HG03442 (cell line): ENCODE measurements at regions not wholly inside any gene's neighbourhood (a gene's known extent, or its start where the extent isn't known, plus 50 kb on each side); places are given as distances from the start of the nearest gene placed in this dataset.
A peak's percentile ranks its signal among the peaks of the same experiment; 100 is the strongest.
"Not testable (repeated sequence)": the region's sequence is repeated elsewhere in the genome, so short reads cannot be mapped to it uniquely, and the experiment has no call there.

Experiments
- ATAC-seq: cut with Tn5 transposase; IDR thresholded peaks from one replicate; pipeline ENCODE4 v1.9.1; 2021; ENCODE audit warnings: mild to moderate bottlenecking, moderate library complexity; ENCODE audit not compliant: unreplicated experiment

DNA sequence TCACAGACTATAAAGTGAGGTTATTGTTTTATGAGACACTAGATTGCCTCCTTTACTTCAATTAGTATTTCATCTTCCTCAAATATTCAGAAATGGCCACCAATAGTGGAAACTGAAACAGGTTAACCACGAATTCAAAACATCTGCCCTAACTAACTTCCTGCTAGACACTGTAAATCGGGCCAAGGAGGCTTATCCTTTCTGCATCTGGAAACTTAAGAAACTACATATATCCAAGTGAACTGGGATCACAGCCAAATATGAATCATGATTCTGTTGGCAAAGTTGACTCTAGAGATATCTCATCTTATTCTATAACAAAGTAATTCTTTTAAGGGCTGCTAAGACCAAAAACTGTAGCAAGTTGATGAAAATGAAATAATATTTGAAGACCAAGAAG is 136.6 kb upstream of the ZC3H15 start:
- no peak for ATAC-seq

DNA sequence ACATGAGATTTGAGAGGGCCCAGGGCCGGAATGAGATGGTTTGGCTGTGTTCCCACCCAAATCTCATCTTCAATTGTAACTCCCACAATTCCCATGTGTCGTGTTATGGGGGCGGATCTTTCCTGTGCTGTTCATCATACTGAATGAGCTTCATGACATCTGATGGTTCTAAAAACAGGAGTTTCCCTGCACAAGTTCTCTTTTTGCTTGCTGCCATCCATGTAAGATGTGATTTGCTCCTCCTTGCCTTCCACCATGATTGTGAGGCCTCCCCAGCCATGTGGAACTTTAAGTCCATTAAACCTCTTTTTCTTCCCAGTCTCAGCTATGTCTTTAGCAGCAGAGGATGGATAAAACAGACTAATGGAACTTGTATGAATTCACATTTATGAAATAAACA is 131.9 kb upstream of the ZC3H15 start:
- not testable (repeated sequence) for ATAC-seq

DNA sequence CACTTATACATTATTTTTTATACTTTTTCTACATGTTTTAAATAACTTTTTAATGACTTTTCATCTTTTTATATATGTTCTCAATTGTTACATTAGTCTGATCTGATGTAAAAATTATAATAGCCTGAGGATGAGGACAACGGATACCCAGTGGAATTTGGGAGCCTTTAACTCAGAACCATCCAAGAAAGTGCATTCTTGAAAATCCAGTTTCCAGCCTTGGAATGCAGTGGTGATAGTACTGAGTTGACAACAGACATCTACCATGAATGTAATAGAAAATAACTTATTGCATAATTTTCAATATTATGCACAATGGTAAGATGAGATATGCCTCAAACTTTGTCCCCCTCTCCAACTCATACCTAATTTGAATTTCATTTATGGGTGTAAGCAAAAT is 120.7 kb upstream of the ZC3H15 start:
- ATAC-seq: no peak

DNA sequence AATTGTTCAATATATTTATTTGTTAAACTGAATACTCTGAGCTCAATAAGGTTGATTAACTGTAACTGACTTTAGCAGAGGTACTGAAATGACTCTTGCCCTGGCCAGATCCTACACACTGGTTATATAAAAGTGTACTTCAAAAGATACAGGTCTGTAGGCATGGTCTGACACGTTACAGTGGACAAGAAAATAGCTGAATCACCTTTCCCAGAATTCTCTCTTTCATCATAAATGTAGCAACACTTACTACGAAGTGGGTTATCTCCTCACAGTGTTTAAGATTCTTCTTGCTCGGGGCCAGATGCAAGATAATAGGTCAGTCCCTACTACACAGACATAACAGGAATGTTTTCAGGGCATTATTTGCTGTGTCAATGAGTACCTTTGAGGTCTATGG is 107.0 kb upstream of the ZC3H15 start:
- ATAC-seq: no peak

DNA sequence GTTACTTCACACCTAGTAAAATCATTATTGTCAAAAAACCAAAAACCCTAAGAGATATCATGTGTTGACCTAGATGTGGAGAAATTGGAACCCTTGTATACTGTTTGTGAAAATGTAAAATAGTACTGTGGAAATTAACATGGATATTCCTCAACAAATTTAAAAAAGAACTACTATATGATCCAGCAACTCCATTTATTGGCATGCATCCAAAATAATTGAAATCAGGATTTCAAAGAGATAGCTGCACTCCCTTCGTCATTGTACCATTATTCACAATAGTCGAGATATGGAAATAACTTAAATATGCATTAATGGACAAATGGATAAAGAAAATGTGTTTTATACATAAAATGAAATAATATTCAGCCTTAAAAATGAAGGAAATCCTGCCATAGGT is 105.3 kb upstream of the ZC3H15 start:
- no peak for ATAC-seq

DNA sequence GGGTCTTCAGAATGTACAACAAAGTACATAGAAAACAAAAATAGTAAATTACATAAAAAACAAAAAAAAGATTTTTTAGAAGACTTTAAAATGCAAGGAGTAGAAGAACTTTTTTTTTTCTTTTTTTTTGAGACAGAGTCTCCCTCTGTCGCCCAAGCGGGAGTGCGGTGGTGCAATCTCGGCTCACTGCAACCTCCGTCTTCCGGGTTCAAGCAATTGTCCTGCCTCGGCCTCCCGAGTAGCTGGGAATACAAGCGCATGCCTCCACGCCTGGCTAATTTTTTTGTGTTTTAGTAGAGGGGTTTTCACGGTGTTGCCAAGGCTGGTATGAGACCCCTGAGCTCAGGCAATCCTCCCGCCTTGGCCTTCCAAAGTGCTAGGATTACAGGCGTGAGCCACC is 104.5 kb upstream of the ZC3H15 start:
- ATAC-seq: no peak

DNA sequence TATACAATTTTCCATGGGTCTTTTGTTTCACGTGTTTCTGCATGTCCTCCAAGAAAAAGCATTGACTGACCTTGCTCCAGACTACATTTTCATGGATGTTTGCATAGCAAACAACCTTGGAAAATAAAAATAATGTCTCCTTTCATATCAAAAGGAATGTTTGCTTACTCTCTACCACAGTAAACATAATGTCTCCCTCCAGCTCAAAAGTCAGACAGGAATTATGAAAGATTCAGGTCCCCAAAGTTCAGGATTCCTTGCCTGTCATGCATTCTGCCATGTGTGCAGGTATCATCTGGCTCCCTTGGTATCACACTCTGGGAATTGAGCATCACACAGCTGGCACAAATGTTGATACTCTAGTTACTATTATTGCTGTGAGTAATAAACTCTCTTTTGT is 103.1 kb upstream of the ZC3H15 start:
- no peak for ATAC-seq

DNA sequence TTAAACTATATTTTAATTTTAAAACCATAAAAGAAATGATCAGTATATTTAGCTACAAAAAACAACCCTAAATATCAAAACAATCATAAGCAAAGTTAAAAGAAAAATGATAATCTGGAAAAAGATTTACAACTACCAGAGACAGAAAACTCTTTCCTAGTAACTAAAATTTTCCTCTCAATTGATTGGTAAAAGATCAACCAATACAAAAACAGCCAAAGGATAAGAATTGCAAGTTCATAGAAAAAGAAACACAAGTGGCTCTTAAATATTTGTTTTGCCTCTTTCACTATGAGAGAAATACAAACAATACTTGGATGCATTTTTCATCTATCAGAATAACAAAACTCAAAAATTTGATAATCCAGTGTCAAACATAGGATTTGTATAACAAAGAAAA is 101.8 kb upstream of the ZC3H15 start:
- no peak for ATAC-seq

DNA sequence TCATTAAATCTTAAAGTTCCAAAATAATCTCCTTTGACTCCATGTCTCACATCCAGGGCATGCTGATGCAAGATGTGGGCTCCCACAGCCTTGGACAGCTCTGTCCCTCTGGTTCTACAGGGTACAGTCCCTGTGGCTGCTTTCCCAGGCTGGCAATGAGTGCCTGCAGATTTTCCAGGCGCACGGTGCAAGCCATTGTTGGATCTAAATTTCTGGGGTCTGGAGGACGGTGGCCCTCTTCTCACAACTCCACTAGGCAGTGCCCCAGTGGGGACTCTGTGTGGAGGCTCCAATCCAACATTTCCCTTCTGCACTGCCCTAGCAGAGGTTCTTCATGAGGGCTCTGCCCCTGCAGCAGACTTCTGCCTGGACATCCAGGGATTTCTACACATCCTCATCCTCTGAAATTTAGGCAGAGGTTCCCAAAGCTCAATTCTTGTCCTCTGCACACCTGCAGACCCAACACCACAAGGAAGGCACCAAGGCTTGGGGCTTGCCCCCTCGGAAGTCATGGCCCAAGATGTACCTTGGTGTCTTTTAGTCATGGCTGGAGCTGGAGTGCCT is 100.3 kb upstream of the ZC3H15 start:
- not testable (repeated sequence) for ATAC-seq

DNA sequence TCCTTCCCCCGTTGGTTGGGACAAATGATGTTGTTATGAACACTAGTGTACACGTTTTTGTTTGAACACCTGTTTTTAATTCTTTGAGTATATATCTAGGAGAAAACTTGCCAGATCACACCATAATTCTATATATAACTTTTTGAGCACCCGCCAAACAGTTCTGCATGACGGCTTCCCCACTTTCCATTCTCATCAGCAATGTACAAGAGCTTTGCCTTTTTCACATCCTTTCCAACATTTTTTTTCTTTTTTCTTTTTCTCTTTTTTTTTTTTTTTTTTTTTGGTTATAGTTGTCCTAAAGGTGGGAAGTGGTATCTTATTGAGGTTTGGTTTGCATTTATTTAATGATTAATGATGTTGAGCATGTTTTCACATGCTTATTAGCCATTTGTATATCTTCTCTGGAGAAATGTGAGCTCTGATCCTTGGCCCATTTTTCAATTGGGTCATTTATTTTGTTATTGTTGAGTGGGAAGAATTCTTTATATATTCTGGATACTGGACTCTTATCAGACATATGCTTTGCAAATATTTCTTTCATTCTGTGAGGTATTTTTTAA is 86.9 kb upstream of the ZC3H15 start:
- peak; percentile 77 for ATAC-seq

DNA sequence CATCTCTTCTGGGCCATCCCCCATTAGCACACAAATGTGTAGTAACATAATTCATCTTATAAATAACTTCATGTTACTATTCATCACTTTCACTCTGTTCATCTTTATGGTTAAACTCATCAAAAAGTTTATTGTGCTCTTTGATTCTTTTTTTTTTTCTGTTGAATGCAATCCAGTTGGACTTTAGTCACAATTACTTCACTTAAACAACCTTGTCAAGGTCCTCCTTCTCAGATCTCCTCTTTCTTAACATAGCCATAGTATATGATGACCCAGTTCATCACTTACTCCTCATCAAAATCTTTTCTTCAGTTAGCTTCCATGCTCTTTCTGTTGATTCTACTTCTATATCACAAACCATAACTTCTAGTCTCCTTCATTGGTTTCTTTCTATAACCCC is 80.2 kb upstream of the ZC3H15 start:
- no peak for ATAC-seq

DNA sequence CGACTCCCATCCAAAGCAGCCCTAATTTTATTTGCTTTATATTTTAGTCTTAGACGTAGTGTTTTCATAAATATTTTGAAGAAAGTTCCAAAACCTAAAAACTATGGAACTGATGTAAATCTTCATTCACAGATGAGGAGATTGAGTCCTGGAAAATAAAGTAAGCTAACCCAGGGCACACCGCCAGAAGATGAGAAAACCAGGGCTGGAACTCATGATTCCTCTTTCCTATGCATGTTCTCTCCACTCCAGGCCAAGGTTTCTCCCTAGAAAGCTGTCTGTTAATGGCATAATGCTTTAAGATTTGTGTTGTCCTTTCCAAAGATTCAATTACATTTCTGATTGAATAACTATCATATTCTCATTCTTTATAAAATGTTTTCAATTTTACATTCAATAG is 78.4 kb upstream of the ZC3H15 start:
- ATAC-seq: no peak

DNA sequence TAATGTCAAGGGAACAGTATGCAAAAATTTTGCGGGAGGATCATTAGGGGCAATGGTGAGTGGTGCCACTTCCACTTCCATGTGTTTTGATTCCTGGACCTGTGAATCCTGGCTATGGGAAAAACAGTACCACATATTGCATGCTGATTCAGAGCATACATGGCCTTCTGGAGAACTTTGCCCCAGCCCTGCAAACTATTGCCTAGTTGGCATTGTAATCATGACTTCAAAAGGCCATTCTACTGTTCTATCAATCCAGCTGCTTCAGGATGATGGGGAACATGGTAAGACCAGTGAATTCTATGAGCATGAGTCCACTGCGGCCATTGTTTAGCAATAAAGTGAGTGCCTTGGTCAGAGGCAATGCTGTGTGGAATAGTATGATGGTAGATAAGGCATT is 75.3 kb upstream of the ZC3H15 start:
- ATAC-seq: no peak

DNA sequence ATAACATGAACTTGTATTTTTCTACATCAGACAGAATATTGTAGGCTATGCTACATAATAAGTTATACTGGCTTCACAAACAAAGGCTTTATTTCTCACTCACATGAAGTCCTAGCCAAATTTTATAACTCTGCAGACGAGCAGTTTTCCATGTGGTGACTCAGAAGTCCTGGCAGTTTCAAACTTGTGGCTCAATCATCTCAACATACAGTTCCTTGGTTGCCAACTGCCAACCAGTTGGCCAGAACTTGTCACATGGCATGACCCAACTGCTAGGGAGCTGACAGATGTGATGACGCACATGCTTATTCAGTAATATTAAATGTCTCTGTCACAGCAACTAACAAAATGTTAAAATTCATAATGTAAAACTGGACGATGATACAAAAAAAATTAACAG is 63.8 kb upstream of the ZC3H15 start:
- no peak for ATAC-seq

DNA sequence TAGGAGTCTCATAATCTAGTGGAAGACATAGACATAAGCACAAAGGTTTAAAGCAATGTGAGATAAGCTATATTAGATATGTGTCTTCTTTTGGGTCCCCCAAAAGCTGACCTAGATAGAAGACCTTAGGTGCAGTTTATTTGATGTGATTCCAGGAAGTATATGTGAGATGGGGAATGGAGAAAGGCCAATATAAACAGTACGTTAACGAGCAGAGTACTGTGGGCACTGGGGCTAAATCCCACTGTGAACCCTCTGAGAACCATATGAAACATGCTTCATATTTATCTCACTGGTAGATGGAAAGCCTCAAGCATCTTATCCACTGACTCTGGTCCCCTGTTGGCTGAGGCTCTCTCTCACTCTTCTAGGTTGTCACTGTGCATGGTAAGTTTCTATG is 62.6 kb upstream of the ZC3H15 start:
- no peak for ATAC-seq

DNA sequence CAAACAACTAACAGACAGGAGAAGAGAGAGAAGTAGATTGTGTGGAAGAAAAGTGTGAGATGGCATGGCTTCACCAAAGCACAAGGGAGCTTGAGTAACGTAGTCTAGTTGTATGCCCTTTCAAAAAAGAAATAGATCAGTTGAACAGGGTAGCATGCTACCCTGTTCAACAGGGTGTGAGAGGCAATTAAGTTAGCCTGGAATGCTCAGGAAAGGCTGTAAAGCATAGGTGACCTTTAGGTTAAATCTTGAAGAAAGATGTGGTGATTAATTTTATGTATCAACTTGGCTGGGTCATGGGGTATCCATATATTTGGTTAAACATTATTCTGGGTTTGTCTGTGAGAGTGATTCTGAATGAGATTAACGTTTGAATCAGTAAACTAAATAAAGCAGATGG is 61.8 kb upstream of the ZC3H15 start:
- no peak for ATAC-seq

DNA sequence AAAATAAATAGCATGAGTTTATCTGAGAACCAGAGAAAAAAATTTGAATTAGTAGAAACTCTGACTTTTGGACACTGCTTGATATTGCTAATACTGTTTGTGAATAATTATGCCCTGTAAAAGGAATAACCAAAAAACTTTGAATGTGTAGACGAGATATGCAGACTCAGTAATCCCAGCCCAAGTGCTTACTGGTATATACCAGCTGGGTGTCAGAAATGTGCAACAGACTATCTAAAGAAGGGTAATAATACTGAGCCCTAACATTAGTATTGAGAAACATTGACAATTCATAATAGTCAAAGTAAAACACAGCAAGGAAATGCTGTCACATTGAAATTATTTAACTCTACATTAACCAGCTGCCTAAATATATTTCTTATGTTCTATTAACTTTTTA is 60.5 kb upstream of the ZC3H15 start:
- no peak for ATAC-seq

DNA sequence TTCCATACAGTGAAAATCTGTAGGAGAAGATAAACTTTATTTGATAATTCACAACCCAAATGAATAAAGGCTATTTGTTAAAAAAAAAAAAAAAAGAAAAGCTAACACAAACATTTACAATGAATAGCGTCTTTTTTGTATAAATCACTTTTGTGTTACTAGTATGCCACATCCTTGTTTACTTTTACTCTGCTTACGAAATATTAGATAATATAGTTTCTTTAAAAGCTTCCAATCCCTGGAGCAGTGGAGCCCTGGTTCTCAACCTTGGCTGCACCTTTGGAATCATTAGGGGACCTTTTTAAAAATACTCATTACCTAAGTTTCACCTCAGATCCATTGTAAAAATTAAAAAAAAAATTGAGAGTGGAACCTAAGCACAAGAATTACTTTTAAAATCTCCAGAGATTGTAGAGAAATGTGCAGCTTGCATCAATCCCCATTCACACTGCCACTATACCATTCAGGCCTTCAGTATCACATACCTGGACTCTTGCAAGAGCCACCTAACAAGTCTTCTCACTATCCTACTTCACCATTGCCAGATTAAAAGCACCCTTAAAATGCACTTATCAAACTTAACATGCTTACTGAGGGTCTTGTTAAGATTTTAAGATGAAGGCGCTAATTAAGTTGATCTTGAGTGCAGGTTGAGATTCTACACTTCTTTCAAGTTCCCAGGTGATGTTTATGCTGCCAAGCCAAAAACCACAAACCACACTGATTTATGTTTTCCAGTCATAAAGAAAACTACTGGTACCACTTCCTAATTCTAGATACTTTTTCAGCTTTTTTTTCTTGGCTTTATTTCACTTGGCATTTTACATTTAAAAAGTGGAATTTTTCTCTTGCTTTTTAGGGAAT is 59.7 kb upstream of the ZC3H15 start:
- peak; percentile 95 for ATAC-seq

DNA sequence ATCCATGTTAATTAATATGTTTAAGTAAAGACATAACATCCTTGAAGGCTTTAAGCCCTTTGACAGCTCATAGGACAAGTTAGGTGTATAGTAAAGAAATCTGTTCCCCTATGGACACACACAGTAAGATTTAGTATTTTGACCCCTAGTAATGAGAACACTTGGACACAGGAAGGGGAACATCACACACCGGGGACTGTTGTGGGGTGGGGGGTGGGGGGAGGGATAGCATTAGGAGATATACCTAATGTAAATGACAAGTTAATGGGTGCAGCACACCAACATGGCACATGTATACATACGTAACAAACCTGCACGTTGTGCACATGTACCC is 59.1 kb upstream of the ZC3H15 start:
- peak; percentile 34 for ATAC-seq

DNA sequence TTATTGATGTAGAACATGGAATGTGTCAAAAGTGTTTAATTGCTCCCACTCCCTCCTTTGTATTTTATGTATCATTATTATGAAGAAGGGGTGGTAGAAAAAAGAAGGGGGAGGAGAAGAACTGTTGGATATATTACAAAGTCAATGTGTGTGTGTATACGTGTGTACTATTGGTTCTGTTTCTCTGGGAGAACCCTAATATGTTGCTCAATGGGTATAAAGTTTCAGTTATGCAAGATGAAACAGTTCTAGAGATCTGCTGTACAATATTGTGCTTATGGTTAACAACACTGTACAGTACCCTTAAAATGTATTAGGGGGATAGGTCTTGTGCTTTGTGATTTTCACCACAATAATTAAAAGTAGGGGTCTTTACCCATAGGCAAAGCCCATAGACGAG is 58.1 kb upstream of the ZC3H15 start:
- ATAC-seq: no peak

DNA sequence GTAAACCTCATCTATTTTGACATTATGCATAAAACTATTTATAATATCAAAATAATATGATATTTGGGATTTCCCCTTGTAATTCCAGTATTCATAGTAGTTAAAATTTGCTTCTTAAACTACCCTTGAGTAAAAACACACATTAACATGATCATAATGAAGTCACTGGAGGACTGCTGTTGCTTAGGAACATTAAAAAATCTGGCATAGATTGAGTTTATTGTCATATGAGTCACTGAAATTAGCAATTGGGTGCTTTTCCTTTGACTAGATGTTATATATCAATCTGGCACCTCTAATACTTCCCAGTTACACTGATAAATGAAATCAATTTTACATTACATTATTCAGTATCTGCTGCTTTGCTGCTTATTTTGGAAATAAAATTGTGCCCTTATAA is 57.0 kb upstream of the ZC3H15 start:
- ATAC-seq: no peak

DNA sequence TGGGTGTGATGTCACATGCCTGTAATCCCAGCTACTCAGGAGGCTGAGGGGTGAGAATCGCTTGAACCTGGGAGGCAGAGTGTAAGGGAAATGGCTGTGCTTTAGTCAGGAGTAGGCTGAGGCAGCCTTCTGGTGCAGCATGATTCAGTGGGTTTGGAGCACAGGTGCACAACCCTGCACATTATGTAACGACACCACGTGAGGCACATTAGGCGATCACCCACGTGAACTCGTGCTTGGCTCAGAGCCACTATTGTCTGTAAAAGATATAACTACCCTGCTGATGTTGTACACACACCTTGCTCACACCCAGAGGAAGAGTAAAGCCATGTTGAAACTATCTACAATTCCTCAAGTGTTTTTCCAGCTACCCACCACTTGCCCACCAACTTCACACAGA is 54.8 kb upstream of the ZC3H15 start:
- no peak for ATAC-seq

DNA sequence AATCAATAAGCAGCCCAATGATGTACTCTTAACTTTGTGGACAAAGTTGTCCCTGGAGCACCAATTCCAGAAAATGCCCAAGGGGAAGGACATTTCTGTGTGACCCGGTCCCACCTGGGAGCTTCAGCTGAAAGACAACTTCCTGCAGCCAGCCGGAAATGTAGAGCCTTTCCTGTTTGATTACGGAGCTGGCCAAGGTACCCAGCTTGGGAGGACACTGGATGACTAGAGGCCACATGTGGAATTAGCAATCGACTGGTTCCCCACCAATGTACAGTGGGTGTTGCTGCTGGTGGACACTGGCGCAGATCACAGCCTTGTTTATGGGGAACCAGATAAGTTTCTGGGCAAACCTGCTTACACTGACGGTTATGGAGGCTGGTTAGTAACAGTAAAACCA is 53.0 kb upstream of the ZC3H15 start:
- no peak for ATAC-seq
